GM18870 (cell line): ENCODE measurements at regions not wholly inside any gene's neighbourhood (a gene's known extent, or its start where the extent isn't known, plus 50 kb on each side); places are given as distances from the start of the nearest gene placed in this dataset.
"Not testable (repeated sequence)": the region's sequence is repeated elsewhere in the genome, so short reads cannot be mapped to it uniquely, and the experiment has no call there.

Experiments
- ATAC-seq: cut with Tn5 transposase; IDR thresholded peaks from one replicate; pipeline ENCODE4 v1.9.1; 2021; ENCODE audit warnings: moderate library complexity; ENCODE audit not compliant: unreplicated experiment

GRCh38 chr11:23727794-23728193 is 769.1 kb upstream of the LUZP2 start:
- no peak for ATAC-seq

GRCh38 chr11:23729088-23729487 is 767.8 kb upstream of the LUZP2 start:
- no peak for ATAC-seq

GRCh38 chr11:23730307-23730998 is 766.4 kb upstream of the LUZP2 start:
- no peak for ATAC-seq

- no peak for ATAC-seq
These were observed 764.8 kb upstream of the LUZP2 start for GRCh38 chr11:23732026-23732425.

- no peak for ATAC-seq
These were observed 750.0 kb upstream of the LUZP2 start for GRCh38 chr11:23746896-23747295.

- ATAC-seq = no peak
These were observed 747.0 kb upstream of the LUZP2 start for GRCh38 chr11:23749762-23750430.

GRCh38 chr11:23751280-23751679 is 745.6 kb upstream of the LUZP2 start:
- ATAC-seq = no peak

GRCh38 chr11:23755076-23755475 is 741.8 kb upstream of the LUZP2 start:
- no peak for ATAC-seq

GRCh38 chr11:23755769-23756168 is 741.1 kb upstream of the LUZP2 start:
- no peak for ATAC-seq

GRCh38 chr11:23759489-23759888 is 737.4 kb upstream of the LUZP2 start:
- ATAC-seq = no peak

- no peak for ATAC-seq
These were observed 732.6 kb upstream of the LUZP2 start for GRCh38 chr11:23764286-23764685.

- no peak for ATAC-seq
These were observed 731.1 kb upstream of the LUZP2 start for GRCh38 chr11:23765682-23766252.

GRCh38 chr11:23767576-23767975 is 729.3 kb upstream of the LUZP2 start:
- ATAC-seq = no peak

GRCh38 chr11:23769214-23769613 is 727.6 kb upstream of the LUZP2 start:
- no peak for ATAC-seq

GRCh38 chr11:23772081-23772480 is 724.8 kb upstream of the LUZP2 start:
- ATAC-seq = no peak

GRCh38 chr11:23778971-23779370 is 717.9 kb upstream of the LUZP2 start:
- ATAC-seq = no peak

- ATAC-seq = no peak
These were observed 716.6 kb upstream of the LUZP2 start for GRCh38 chr11:23780231-23780630.

- no peak for ATAC-seq
These were observed 714.9 kb upstream of the LUZP2 start for GRCh38 chr11:23781803-23782560.

- ATAC-seq = not testable (repeated sequence)
These were observed 709.9 kb upstream of the LUZP2 start for GRCh38 chr11:23786974-23787373.

- ATAC-seq = no peak
These were observed 707.5 kb upstream of the LUZP2 start for GRCh38 chr11:23789200-23789853.

GRCh38 chr11:23789938-23790371 is 706.9 kb upstream of the LUZP2 start:
- no peak for ATAC-seq
